ENCODE measurements at regions not wholly inside any gene's neighbourhood (a gene's known extent, or its start where the extent isn't known, plus 50 kb on each side); places are given as distances from the start of the nearest gene placed in this dataset.

DNA sequence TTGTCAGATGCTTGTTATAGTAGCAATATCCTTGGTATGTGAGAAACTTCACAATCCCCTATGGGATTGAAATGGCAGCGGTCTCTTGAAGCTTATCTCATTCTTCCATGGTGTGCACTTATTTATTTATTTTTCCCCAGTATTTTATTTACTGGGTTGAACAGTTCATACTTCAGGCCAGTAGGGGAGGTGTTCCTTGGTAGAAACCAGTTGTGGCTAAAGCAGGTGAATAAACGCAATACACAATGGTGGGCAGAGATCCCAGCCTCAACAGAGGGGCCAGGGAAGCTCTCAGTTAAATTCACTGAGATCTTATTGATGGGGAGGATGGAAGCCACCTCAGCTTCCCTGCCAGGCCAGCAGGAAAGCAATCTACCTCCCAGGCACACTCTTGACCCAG is 93.7 kb upstream of the SRD5A2 start:
- Histone ChIP-seq H3K4me1 (no peaks in the 10 kb centered on the region), H3K4me3 (no peak overlapping the region), H3K27ac (no peak overlapping the region), H3K36me3 (no peaks in the 10 kb centered on the region), H3K9me3 (peaks cover 0 to 58% (median 8%) of the 10 kb centered on the region in 4 donors), H3K27me3 (no peaks in the 10 kb centered on the region)
- no peak for DNase-seq (ENCODE audit: low spot score in 2 of 2)
- 74 to 86% methylated on average over 2 of the region's 2 CpGs for WGBS, 2 donors
- TF ChIP-seq, protein P1, sequence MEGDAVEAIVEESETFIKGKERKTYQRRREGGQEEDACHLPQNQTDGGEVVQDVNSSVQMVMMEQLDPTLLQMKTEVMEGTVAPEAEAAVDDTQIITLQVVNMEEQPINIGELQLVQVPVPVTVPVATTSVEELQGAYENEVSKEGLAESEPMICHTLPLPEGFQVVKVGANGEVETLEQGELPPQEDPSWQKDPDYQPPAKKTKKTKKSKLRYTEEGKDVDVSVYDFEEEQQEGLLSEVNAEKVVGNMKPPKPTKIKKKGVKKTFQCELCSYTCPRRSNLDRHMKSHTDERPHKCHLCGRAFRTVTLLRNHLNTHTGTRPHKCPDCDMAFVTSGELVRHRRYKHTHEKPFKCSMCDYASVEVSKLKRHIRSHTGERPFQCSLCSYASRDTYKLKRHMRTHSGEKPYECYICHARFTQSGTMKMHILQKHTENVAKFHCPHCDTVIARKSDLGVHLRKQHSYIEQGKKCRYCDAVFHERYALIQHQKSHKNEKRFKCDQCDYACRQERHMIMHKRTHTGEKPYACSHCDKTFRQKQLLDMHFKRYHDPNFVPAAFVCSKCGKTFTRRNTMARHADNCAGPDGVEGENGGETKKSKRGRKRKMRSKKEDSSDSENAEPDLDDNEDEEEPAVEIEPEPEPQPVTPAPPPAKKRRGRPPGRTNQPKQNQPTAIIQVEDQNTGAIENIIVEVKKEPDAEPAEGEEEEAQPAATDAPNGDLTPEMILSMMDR (IDR thresholded peaks at IDR 0.05): no peak
- TF ChIP-seq POLR2A (IDR thresholded peaks at IDR 0.05): no peak
- TF ChIP-seq EP300 (IDR thresholded peaks at IDR 0.05): no peak

DNA sequence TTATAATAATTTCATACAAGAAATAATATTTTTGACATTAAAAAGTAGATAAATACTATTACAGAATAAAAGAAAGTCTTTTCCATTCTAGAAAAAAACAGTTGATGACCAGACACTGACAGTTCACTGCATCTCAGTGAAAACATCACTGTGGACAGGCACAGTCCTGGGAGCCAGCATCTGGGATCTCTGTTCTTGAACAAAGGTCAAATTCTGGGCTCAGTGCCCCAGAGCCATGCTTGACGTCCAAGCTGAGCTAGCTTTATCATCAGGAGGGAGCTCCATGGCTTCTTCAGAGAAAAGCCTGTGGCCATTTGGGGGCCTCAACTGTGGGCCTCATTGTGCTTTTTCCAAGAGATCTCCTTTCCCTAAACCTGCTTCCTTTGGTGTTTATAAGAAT is 86.1 kb upstream of the SRD5A2 start:
- peaks cover 0 to 3% (median 0%) of the 10 kb centered on the region in 4 donors for H3K9me3 ChIP-seq
- DNase-seq (ENCODE audit: low spot score in 2 of 2): no peak
- H3K4me1 ChIP-seq: no peaks in the 10 kb centered on the region
- no peaks in the 10 kb centered on the region for H3K27me3 ChIP-seq
- H3K36me3 ChIP-seq: no peaks in the 10 kb centered on the region
- 37 to 38% methylated on average over 1 of the region's 1 CpG for WGBS, 2 donors
- TF ChIP-seq POLR2A (IDR thresholded peaks at IDR 0.05) (no peak), EP300 (IDR thresholded peaks at IDR 0.05) (no peak)
- TF ChIP-seq, protein P1 (IDR thresholded peaks at IDR 0.05): no peak
- H3K4me3 ChIP-seq: no peak overlapping the region
- H3K27ac ChIP-seq: no peak overlapping the region

DNA sequence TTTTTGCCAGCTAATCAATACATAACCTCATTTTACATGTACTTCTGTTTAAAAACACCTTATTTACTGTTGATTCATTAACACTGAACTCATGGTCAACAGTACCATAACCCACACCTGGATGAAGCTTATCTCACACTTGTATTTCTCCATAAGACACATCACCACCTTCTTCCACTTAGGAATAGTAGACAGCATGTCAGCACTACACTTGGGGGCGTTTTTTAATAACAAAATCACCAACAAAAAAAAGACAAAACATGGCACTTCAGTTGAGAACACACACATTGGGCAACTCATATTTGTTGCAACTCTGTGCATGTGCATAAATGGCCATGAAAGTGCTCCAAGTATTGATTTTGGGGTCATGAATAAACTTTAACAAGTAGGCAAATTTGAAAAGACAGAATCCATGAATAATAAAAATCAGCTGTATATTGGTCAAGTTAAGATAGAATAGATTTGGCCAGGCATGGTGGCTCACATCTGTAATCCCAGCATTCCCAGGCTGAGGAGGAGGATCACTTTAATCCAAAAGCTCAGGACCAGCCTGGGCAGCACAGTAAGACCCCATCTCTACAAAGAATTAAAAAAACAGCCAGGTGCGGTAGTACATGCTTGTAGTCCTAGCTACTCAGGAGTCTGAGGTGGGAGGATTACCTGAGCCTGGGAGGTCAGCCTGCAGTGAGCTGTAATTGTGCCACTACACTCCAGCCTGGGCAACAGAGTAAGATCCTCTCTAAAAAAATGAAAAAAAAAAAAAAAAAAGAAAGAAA is 84.4 kb upstream of the SRD5A2 start:
- H3K27me3 ChIP-seq: no peaks in the 10 kb centered on the region
- DNase-seq (ENCODE audit: low spot score in 2 of 2): no peak
- TF ChIP-seq POLR2A (IDR thresholded peaks at IDR 0.05) (no peak), EP300 (IDR thresholded peaks at IDR 0.05) (no peak)
- TF ChIP-seq, protein P1 (IDR thresholded peaks at IDR 0.05): no peak
- no peak overlapping the region for H3K27ac ChIP-seq
- 80 to 90% methylated on average over 2 of the region's 2 CpGs for WGBS, 2 donors
- no peak overlapping the region for H3K4me3 ChIP-seq
- peaks cover 0 to 3% (median 0%) of the 10 kb centered on the region in 4 donors for H3K9me3 ChIP-seq
- no peaks in the 10 kb centered on the region for H3K4me1 ChIP-seq
- H3K36me3 ChIP-seq: no peaks in the 10 kb centered on the region

DNA sequence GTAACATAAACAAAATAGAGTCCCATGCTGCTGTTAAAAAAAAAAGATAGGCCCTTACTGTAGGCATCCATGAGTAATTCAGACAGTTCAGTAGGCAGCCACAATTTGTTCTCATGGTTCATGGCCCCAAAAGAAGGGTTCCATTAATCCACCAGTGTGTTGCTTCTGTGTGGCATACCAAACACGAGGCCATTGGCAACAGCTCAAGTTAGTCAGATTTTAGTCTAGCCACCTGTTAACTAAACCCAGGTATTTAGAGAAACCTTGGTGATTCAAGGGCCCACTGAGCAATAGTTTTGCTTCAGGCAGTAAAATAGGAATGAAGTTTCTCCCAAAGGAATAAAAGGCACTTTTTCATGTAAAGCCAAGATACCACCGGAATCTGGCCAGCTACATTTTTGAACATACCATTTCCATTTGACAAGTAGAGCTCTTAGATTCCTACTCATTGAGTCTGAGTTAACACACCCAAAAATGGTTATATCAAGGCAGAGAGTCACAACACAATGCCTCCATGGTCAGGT is 80.1 kb upstream of the SRD5A2 start:
- DNase-seq (ENCODE audit: low spot score in 2 of 2): no peak

DNA sequence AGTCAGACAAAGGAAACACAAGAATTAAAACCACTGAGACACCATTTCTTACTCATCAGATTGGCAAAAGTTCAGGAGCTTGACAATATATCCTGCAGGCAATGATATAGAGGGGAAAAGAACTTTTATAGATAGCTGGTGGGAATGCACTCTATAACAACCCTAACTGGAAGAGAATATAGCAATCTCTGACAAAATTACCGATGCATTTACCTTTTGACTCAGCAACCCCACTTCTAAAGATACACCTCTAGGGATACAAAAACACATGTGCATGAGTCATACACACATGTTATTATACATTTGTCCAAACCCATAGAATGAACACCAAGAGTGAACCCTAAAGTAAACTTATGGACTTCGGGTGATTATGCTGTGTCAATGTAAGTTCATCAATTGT is 79.4 kb upstream of the SRD5A2 start:
- H3K27ac ChIP-seq: no peak overlapping the region
- TF ChIP-seq, protein P1 (IDR thresholded peaks at IDR 0.05): no peak
- no peak for TF ChIP-seq POLR2A (IDR thresholded peaks at IDR 0.05)
- no peak for TF ChIP-seq EP300 (IDR thresholded peaks at IDR 0.05)
- DNase-seq (ENCODE audit: low spot score in 2 of 2): no peak
- H3K4me3 ChIP-seq: no peak overlapping the region
- no peaks in the 10 kb centered on the region for H3K36me3 ChIP-seq
- peaks cover 0 to 4% (median 0%) of the 10 kb centered on the region in 4 donors for H3K9me3 ChIP-seq
- no peaks in the 10 kb centered on the region for H3K4me1 ChIP-seq
- no peaks in the 10 kb centered on the region for H3K27me3 ChIP-seq
- 81 to 87% methylated on average over 2 of the region's 2 CpGs for WGBS, 2 donors

More for the DNA sequence above, 80.1 kb upstream of the SRD5A2 start:
- H3K4me3 ChIP-seq: no peak overlapping the region
- H3K27ac ChIP-seq: no peak overlapping the region
- TF ChIP-seq EP300 (IDR thresholded peaks at IDR 0.05) (no peak), POLR2A (IDR thresholded peaks at IDR 0.05) (no peak)
- TF ChIP-seq, protein P1 (IDR thresholded peaks at IDR 0.05): no peak
- H3K27me3 ChIP-seq: no peaks in the 10 kb centered on the region
- H3K9me3 ChIP-seq: peaks cover 0 to 4% (median 0%) of the 10 kb centered on the region in 4 donors
- WGBS, 2 donors: 67 to 73% methylated on average over 2 of the region's 2 CpGs
- no peaks in the 10 kb centered on the region for H3K4me1 ChIP-seq
- H3K36me3 ChIP-seq: no peaks in the 10 kb centered on the region
